ENCODE measurements at regions not wholly inside any gene's neighbourhood (a gene's known extent, or its start where the extent isn't known, plus 50 kb on each side); places are given as distances from the start of the nearest gene placed in this dataset.

DNA sequence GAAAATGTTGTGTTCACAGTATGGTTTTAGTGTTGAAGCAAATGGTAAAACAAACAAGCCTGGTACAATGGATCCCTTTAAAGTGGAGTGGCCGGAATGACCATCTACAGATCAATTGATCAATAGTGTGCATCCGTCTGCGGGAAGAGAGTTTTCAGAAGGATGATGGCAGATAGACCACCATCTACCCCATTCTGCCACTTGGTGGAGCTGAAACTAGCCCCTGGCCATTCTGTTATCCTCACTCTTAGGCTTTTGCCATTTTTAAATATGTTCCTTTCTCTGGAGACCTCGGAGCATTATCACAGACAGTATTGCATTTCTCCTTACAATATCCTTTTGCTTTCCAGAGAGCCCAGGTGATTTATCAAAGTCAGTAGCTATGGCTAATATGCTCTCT, 258.9 kb upstream of the CFAP20DC start:
- TF ChIP-seq EP300 (IDR thresholded peaks at IDR 0.05), result no peak
- TF ChIP-seq, protein P1, sequence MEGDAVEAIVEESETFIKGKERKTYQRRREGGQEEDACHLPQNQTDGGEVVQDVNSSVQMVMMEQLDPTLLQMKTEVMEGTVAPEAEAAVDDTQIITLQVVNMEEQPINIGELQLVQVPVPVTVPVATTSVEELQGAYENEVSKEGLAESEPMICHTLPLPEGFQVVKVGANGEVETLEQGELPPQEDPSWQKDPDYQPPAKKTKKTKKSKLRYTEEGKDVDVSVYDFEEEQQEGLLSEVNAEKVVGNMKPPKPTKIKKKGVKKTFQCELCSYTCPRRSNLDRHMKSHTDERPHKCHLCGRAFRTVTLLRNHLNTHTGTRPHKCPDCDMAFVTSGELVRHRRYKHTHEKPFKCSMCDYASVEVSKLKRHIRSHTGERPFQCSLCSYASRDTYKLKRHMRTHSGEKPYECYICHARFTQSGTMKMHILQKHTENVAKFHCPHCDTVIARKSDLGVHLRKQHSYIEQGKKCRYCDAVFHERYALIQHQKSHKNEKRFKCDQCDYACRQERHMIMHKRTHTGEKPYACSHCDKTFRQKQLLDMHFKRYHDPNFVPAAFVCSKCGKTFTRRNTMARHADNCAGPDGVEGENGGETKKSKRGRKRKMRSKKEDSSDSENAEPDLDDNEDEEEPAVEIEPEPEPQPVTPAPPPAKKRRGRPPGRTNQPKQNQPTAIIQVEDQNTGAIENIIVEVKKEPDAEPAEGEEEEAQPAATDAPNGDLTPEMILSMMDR (IDR thresholded peaks at IDR 0.05), result no peak

Measured in sigmoid colon (tissue), 4 donors.